Tibial nerve (tissue), 4 donors: ENCODE measurements at regions not wholly inside any gene's neighbourhood (a gene's known extent, or its start where the extent isn't known, plus 50 kb on each side); places are given as distances from the start of the nearest gene placed in this dataset.

Source experiments
- EP300 ChIP-seq, 2 donors: sonication (generic); formaldehyde crosslinking; IDR thresholded peaks; one replicate each; pipeline ENCODE4 v1.6.1; 2017; ENCODE audit warnings: antibody characterized with exemption in 2 of 2, mild to moderate bottlenecking in 1 of 2
- POLR2A ChIP-seq, 2 donors: fragments of 450-650 bp; IDR thresholded peaks; one replicate each; pipeline ENCODE4 v1.6.1; 2017; ENCODE audit warnings: antibody characterized with exemption in 2 of 2, mild to moderate bottlenecking in 2 of 2, moderate library complexity in 2 of 2
- TF ChIP-seq, protein P1 (sequence below), 5 experiments: fragments of 200-600 bp in 3 of 5; fragments of 450-650 bp in 2 of 5; sonication (generic) in 3 of 5; IDR thresholded peaks; one replicate each; pipeline ENCODE4 v1.5.1; 2016 to 2019; ENCODE audit warnings: antibody characterized with exemption in 5 of 5, mild to moderate bottlenecking in 3 of 5, moderate library complexity in 2 of 5

DNA sequence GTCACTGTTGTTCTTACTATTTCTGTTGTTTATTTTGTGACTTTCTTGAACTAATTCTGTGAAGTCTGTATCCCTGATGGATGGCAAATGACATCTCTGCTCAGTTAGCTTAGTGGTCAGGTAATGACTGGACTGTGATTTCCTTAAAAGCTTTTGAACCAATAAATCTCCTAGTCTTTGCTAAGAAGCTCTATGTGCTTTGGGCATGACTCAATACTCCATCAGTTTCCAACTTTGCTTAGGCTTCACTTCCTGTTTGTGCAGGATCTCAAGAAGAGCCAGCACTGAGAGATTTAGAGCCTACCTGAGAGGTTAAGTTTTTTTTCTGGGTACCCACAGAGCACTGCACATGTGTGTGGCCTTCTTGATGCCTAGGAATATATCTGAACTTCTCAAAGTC is 329.7 kb upstream of the HTR2A start:
- TF ChIP-seq POLR2A (IDR thresholded peaks at IDR 0.05) = no peak
- TF ChIP-seq, protein P1, sequence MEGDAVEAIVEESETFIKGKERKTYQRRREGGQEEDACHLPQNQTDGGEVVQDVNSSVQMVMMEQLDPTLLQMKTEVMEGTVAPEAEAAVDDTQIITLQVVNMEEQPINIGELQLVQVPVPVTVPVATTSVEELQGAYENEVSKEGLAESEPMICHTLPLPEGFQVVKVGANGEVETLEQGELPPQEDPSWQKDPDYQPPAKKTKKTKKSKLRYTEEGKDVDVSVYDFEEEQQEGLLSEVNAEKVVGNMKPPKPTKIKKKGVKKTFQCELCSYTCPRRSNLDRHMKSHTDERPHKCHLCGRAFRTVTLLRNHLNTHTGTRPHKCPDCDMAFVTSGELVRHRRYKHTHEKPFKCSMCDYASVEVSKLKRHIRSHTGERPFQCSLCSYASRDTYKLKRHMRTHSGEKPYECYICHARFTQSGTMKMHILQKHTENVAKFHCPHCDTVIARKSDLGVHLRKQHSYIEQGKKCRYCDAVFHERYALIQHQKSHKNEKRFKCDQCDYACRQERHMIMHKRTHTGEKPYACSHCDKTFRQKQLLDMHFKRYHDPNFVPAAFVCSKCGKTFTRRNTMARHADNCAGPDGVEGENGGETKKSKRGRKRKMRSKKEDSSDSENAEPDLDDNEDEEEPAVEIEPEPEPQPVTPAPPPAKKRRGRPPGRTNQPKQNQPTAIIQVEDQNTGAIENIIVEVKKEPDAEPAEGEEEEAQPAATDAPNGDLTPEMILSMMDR (IDR thresholded peaks at IDR 0.05) = no peak
- TF ChIP-seq EP300 (IDR thresholded peaks at IDR 0.05) = no peak
